Testis (tissue), 2 donors: ENCODE measurements at regions not wholly inside any gene's neighbourhood (a gene's known extent, or its start where the extent isn't known, plus 50 kb on each side); places are given as distances from the start of the nearest gene placed in this dataset.

Source experiments
- POLR2A ChIP-seq: fragments of 450-650 bp; IDR thresholded peaks from one replicate; pipeline ENCODE4 v1.6.1; 2017; ENCODE audit warnings: antibody characterized with exemption, mild to moderate bottlenecking, moderate library complexity
- TF ChIP-seq, protein P1 (sequence below), 3 experiments: fragments of 450-650 bp in 2 of 3; fragments of 200-600 bp in 1 of 3; sonication (generic) in 1 of 3; IDR thresholded peaks; one replicate each; pipeline ENCODE4 v1.5.1; 2016 to 2019; ENCODE audit warnings: antibody characterized with exemption in 3 of 3, mild to moderate bottlenecking in 2 of 3, moderate library complexity in 1 of 3

DNA sequence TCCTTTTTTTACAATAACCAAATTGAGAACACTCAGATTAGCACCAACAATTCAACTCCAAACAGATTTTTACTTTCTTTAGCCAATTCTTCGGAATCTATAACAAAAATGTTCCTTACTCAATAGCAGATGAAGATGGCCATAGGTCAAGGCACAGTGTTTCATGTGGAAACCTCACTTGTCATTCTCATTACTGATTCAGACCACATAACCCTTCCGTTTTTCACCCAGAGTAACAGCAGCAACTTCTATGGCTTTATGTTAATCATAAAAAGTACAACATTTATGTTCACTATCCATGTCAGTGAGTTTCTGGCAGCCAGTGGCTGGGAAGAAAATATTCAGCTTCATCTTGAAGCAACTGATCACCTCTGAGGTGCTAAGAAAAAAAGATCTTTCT is 358.3 kb upstream of the TECRL start:
- TF ChIP-seq, protein P1, sequence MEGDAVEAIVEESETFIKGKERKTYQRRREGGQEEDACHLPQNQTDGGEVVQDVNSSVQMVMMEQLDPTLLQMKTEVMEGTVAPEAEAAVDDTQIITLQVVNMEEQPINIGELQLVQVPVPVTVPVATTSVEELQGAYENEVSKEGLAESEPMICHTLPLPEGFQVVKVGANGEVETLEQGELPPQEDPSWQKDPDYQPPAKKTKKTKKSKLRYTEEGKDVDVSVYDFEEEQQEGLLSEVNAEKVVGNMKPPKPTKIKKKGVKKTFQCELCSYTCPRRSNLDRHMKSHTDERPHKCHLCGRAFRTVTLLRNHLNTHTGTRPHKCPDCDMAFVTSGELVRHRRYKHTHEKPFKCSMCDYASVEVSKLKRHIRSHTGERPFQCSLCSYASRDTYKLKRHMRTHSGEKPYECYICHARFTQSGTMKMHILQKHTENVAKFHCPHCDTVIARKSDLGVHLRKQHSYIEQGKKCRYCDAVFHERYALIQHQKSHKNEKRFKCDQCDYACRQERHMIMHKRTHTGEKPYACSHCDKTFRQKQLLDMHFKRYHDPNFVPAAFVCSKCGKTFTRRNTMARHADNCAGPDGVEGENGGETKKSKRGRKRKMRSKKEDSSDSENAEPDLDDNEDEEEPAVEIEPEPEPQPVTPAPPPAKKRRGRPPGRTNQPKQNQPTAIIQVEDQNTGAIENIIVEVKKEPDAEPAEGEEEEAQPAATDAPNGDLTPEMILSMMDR (IDR thresholded peaks at IDR 0.05), result no peak
- no peak for TF ChIP-seq POLR2A
